ENCODE measurements at regions not wholly inside any gene's neighbourhood (a gene's known extent, or its start where the extent isn't known, plus 50 kb on each side); places are given as distances from the start of the nearest gene placed in this dataset.

DNA sequence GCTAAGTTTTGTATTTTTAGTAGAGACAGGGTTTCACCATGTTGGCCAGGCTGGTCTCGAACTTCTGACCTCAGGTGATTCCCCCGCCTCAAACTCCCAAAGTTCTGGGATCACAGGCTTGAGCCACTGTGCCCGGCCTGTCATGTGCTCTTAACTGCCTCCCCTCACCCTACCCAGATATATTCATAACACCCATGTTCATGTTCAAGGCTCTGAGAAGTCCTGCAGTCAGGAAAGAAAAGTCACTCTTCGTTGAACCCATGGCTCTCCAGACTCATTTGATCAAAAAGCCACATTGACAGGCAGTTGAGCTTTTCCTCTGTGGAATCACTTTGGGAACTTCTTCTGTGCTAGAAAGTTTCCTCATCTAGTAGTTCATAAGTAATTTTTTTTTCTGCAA, 545.5 kb upstream of the TBX3 start:
- Histone ChIP-seq H3K36me3 (no peaks in the 10 kb centered on the region), H3K27ac (no peak overlapping the region), H3K4me1 (no peaks in the 10 kb centered on the region), H3K4me3 (no peak overlapping the region), H3K27me3 (no peaks in the 10 kb centered on the region), H3K4me2 (no peak overlapping the region), H4K20me1 (no peaks in the 10 kb centered on the region), H3K9ac (no peak overlapping the region), H3K9me3 (no peaks in the 10 kb centered on the region)
- TF ChIP-seq Cebpa-rat (IDR thresholded peaks at IDR 0.05), result no peak

DNA sequence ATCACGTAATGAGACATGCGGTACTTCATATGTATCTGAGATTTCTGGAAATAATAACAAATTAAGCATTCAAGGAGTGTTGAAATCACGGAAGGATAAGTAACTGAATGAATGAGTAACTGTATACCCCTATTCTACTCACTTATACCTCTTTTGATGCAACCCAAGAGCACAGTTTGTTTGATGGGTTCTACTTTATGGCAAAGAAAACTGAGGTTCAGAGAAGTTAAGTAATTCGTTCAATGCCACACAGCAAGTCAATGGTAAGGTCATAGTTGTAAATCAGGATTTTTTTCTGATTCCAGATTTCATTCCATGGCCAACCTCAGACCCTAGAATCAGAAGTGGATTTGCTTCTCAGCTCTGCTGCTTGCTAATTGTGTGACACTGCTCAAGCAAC, 544.5 kb upstream of the TBX3 start:
- H3K27me3 ChIP-seq, result no peaks in the 10 kb centered on the region
- H3K27ac ChIP-seq, result no peak overlapping the region
- H3K4me2 ChIP-seq, result no peak overlapping the region
- no peaks in the 10 kb centered on the region for H3K4me1 ChIP-seq
- no peak overlapping the region for H3K4me3 ChIP-seq
- no peak for TF ChIP-seq Cebpa-rat (IDR thresholded peaks at IDR 0.05)
- H3K36me3 ChIP-seq, result no peaks in the 10 kb centered on the region
- H3K9me3 ChIP-seq, result no peaks in the 10 kb centered on the region
- no peaks in the 10 kb centered on the region for H4K20me1 ChIP-seq
- no peak overlapping the region for H3K9ac ChIP-seq

DNA sequence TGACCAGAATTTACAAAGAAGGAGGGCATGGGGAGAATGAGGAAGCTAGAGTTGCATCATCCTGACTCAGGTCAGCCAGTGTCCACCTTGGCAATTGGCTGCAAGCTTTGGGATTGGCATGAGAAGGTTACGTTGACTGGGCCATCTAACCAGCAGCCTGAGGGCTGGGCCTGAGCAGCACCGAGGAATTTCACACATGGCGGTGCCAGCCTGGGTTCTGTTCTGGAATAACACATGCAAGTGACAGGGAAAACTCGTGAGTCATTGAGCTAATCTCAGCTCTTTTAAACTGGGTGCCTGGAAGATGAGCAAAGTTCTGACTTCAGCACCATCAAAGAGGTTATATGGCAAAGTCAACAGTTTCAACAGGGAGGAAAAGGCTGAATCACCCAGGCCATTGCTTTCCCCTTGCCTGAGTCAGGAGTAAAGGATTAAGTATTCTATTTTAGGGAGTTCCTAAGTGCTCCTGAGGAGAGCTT, 543.2 kb upstream of the TBX3 start:
- no peaks in the 10 kb centered on the region for H3K36me3 ChIP-seq
- H3K4me3 ChIP-seq, result no peak overlapping the region
- no peaks in the 10 kb centered on the region for H4K20me1 ChIP-seq
- H3K9me3 ChIP-seq, result no peaks in the 10 kb centered on the region
- no peak for TF ChIP-seq Cebpa-rat (IDR thresholded peaks at IDR 0.05)
- no peak overlapping the region for H3K9ac ChIP-seq
- H3K27ac ChIP-seq, result no peak overlapping the region
- no peaks in the 10 kb centered on the region for H3K4me1 ChIP-seq
- no peak overlapping the region for H3K4me2 ChIP-seq
- H3K27me3 ChIP-seq, result no peaks in the 10 kb centered on the region

DNA sequence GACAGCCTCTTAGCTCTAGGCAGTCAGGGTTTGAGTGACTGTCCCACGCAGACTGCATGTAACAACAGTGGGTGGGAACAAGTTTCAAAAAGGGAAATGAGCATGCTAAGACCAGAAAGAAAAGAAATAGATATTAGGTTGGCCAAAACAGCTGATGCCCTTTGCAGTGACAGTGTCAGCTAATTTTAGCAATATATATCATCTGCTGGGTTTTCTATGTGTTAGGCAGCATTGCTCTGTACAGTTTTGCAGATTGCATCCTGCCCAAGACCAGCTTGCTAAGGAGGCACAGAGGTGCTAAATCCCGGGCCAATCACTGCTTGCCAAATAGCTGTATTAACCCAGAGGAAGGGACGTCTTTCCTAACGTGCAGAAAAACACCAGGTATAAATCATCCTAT, 541.9 kb upstream of the TBX3 start:
- no peak overlapping the region for H3K4me3 ChIP-seq
- no peak overlapping the region for H3K9ac ChIP-seq
- H3K36me3 ChIP-seq, result no peaks in the 10 kb centered on the region
- no peak overlapping the region for H3K4me2 ChIP-seq
- H3K27me3 ChIP-seq, result no peaks in the 10 kb centered on the region
- TF ChIP-seq Cebpa-rat (IDR thresholded peaks at IDR 0.05), result no peak
- H3K9me3 ChIP-seq, result no peaks in the 10 kb centered on the region
- no peak overlapping the region for H3K27ac ChIP-seq
- H3K4me1 ChIP-seq, result no peaks in the 10 kb centered on the region
- H4K20me1 ChIP-seq, result no peaks in the 10 kb centered on the region

DNA sequence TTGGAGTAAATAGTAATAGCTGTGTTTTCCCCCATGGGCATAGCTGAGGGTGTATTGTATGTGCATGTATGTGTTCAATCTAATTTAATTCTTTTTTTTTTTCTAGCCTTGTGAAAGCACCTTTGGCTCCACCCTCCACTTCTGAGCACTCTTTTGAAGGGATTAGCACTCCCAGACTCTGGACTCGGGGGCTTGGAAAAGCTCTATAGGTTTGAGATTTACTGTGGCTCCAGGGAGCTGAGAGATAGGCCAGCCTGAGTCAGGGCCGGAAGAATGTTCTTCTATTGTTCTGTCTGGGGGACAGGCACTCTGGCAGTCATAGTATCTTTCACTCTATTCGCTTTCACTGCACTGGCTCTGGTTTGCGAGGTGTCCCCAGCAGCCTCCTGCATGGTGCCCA, 540.0 kb upstream of the TBX3 start:
- H3K4me3 ChIP-seq, result no peak overlapping the region
- H3K9me3 ChIP-seq, result no peaks in the 10 kb centered on the region
- H3K9ac ChIP-seq, result no peak overlapping the region
- no peaks in the 10 kb centered on the region for H3K4me1 ChIP-seq
- H3K27me3 ChIP-seq, result no peaks in the 10 kb centered on the region
- H4K20me1 ChIP-seq, result no peaks in the 10 kb centered on the region
- no peak overlapping the region for H3K4me2 ChIP-seq
- no peaks in the 10 kb centered on the region for H3K36me3 ChIP-seq
- no peak overlapping the region for H3K27ac ChIP-seq
- TF ChIP-seq Cebpa-rat (IDR thresholded peaks at IDR 0.05), result no peak

DNA sequence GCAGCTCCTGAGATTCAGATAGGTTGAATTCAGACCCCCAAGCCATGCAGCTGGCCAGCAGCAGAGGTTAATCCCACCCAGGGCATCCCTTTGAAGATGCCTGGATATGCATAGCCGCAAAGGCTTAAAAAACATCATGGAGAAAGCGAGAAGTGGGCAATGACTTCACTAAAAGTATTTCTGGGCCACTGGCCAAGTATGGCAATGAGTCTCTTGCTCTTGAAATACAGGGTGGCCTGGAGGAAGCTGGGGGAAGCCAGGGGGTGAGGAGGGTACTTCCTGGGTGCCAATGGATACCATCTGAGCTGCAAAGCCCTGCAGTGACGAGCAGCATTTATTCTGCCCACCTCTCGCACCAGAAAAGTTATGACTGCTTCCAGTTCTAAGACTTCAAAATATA, 539.3 kb upstream of the TBX3 start:
- no peak overlapping the region for H3K27ac ChIP-seq
- TF ChIP-seq Cebpa-rat (IDR thresholded peaks at IDR 0.05), result no peak

DNA sequence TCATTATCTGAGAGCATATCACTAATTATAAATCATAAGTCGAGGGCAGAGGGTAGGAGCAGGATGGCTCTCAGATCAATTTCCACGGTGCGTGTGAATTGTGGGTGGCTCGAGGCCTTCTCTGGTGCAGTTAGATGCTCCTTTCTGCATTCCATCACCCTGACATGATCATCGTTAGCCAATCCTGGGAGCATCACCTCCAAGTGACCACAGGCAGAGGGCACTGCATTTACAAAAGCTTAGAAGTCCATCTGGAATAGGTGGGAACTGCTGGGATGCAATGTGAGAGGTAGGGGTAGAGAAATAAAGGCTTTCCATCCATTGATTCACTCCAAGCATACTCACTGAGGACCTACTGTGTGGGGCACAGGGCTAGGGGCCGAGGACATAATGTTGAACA, 538.2 kb upstream of the TBX3 start:
- Histone ChIP-seq H3K27ac (no peak overlapping the region), H3K4me1 (no peaks in the 10 kb centered on the region)
- no peak for TF ChIP-seq Cebpa-rat (IDR thresholded peaks at IDR 0.05)

More for the DNA sequence above, 539.3 kb upstream of the TBX3 start:
- H3K4me2 ChIP-seq, result no peak overlapping the region
- H3K4me1 ChIP-seq, result no peaks in the 10 kb centered on the region
- no peaks in the 10 kb centered on the region for H3K36me3 ChIP-seq
- no peaks in the 10 kb centered on the region for H3K9me3 ChIP-seq
- no peaks in the 10 kb centered on the region for H3K27me3 ChIP-seq
- H3K9ac ChIP-seq, result no peak overlapping the region
- no peaks in the 10 kb centered on the region for H4K20me1 ChIP-seq
- H3K4me3 ChIP-seq, result no peak overlapping the region

DNA sequence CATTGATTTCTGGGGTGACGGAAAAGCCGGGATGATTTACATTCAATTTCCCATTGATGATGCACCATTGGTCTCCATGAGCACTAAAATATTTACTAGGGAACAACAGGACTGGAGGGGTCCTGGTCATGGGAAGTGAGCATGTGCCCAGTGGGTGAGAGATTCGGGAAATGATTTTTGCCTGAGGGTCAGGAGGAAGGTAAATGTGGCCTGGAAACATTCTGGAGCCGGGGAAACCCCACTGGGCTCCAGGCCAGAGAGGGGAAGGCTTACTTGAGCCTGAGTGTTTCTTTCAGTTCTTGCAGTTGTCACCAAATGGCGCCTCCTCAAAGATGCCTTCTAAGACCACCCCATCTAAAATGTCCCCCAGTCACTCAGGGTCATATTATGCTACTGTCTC, 532.3 kb upstream of the TBX3 start:
- no peak for TF ChIP-seq Cebpa-rat (IDR thresholded peaks at IDR 0.05)
- Histone ChIP-seq H3K27me3 (no peaks in the 10 kb centered on the region), H3K4me1 (0 out of 2 replicates have a peak, but pooled peaks cover 7% of the 10 kb centered on the region), H3K27ac (no peak overlapping the region), H3K4me2 (no peak overlapping the region), H3K9me3 (no peaks in the 10 kb centered on the region), H3K9ac (no peak overlapping the region), H3K4me3 (no peak overlapping the region), H3K36me3 (no peaks in the 10 kb centered on the region), H4K20me1 (no peaks in the 10 kb centered on the region)

More for the DNA sequence above, 538.2 kb upstream of the TBX3 start:
- H3K9me3 ChIP-seq, result no peaks in the 10 kb centered on the region
- H3K4me3 ChIP-seq, result no peak overlapping the region
- no peaks in the 10 kb centered on the region for H4K20me1 ChIP-seq
- H3K4me2 ChIP-seq, result no peak overlapping the region
- no peaks in the 10 kb centered on the region for H3K36me3 ChIP-seq
- no peak overlapping the region for H3K9ac ChIP-seq
- no peaks in the 10 kb centered on the region for H3K27me3 ChIP-seq

DNA sequence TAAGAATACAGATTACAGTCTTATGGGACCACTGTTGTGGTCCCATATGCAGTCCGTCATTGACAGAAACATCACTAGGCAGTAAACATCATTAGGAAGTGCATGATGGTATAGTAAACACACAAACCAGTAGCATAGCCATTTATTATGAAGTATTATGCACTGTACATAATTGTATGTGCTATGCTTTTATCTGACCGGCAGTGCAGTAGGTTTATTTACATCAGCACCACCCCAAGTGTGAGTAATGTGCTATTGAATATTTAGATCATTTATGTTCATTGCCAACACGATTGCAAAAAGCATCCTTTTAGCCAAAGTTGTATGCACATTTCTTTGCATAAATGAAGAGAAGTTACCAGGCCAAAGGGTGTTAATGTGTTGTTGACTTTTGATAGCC, 531.6 kb upstream of the TBX3 start:
- no peaks in the 10 kb centered on the region for H3K27me3 ChIP-seq
- H3K36me3 ChIP-seq, result no peaks in the 10 kb centered on the region
- no peak overlapping the region for H3K27ac ChIP-seq
- H3K9me3 ChIP-seq, result no peaks in the 10 kb centered on the region
- TF ChIP-seq Cebpa-rat (IDR thresholded peaks at IDR 0.05), result no peak
- no peak overlapping the region for H3K4me3 ChIP-seq
- no peak overlapping the region for H3K9ac ChIP-seq
- H3K4me1 ChIP-seq, result 0 out of 2 replicates have a peak, but pooled peaks cover 7% of the 10 kb centered on the region
- H3K4me2 ChIP-seq, result no peak overlapping the region
- H4K20me1 ChIP-seq, result no peaks in the 10 kb centered on the region

DNA sequence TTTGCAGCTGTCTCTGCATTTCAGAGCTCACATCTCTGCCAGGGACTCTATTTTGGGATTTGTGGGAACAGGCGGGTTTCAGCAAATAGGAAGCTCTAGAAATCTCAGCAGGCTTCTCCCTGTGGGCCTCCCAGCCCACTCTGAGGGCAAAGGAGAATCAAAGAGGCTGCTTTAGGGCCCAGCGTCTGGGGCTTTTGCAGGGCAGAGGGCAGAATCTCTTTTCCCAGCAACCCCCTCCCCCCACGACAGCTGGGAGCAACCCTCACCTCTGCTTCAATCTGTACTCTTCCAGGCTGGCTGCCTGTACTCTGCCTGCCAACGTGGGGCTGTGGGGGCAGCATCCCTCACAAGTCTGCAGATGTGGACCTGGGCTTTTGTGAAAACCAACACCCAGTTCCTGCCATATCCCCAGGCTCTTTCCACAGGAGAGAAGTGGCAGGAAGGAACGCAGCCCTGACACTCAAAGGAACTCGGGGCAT, 529.6 kb upstream of the TBX3 start:
- Histone ChIP-seq H3K4me3 (no peak overlapping the region), H3K9ac (no peak overlapping the region), H4K20me1 (no peaks in the 10 kb centered on the region), H3K27me3 (no peaks in the 10 kb centered on the region), H3K27ac (no peak overlapping the region), H3K36me3 (no peaks in the 10 kb centered on the region), H3K4me2 (no peak overlapping the region), H3K9me3 (no peaks in the 10 kb centered on the region), H3K4me1 (0 out of 2 replicates have a peak, but pooled peaks cover 7% of the 10 kb centered on the region)
- no peak for TF ChIP-seq Cebpa-rat (IDR thresholded peaks at IDR 0.05)

DNA sequence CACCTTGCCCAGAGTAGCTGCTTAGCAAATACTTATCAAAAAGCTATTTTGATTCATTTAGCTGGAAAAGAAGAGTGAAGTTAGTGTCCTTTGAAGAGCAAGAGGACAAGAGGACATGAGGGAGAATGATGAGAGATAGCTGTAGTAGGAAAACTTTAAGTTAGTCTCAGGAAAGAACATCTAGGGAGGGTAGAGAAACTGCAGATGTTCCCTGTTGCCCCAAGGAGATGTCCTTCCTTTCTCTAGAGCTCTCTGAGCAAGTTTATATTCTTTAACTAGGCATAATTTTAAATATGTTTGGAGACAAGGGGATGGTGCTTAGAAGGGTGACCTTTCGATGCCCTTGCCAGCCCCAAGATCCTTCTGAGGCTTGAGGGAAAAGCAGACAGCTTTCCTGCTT, 529.1 kb upstream of the TBX3 start:
- Histone ChIP-seq H3K36me3 (no peaks in the 10 kb centered on the region), H3K4me1 (0 out of 2 replicates have a peak, but pooled peaks cover 7% of the 10 kb centered on the region), H3K9ac (no peak overlapping the region), H3K4me3 (no peak overlapping the region), H3K9me3 (no peaks in the 10 kb centered on the region), H3K27me3 (no peaks in the 10 kb centered on the region), H3K27ac (no peak overlapping the region), H4K20me1 (no peaks in the 10 kb centered on the region), H3K4me2 (no peak overlapping the region)
- TF ChIP-seq Cebpa-rat (IDR thresholded peaks at IDR 0.05), result no peak

All from BLaER1 (cell line).